HepG2 (cell line): ENCODE measurements at regions not wholly inside any gene's neighbourhood (a gene's known extent, or its start where the extent isn't known, plus 50 kb on each side); places are given as distances from the start of the nearest gene placed in this dataset.

Experiments used
- BHLHE40 ChIP-seq: IDR thresholded peaks from 2 replicates; pipeline ENCODE4 v1.6.1; 2011; ENCODE audit warnings: low read length, improper control_type of control experiment
- BRCA1 ChIP-seq: sonication (generic); formaldehyde crosslinking; IDR thresholded peaks from 2 replicates; pipeline ENCODE4 v1.4.0; 2020; ENCODE audit warnings: missing genetic modification reagents
- KLF13 ChIP-seq: sonication (generic); formaldehyde crosslinking; IDR thresholded peaks from 2 replicates; pipeline ENCODE4 v1.4.0; 2020; ENCODE audit warnings: mild to moderate bottlenecking, missing genetic modification reagents
- POLR2AphosphoS5 ChIP-seq: IDR thresholded peaks from 2 replicates; pipeline ENCODE4 v1.6.1; 2012; ENCODE audit warnings: low read depth, low read length
- SIX4 ChIP-seq: sonication (generic); formaldehyde crosslinking; IDR thresholded peaks from 2 replicates; pipeline ENCODE4 v1.4.0; 2020; ENCODE audit warnings: missing genetic modification reagents
- TBX3 ChIP-seq: fragments of 450-650 bp; IDR thresholded peaks from 2 replicates; pipeline ENCODE4 v1.6.1; 2017; ENCODE audit warnings: antibody characterized with exemption, mild to moderate bottlenecking, inconsistent platforms, borderline replicate concordance
- TCF12 ChIP-seq, 2 experiments: fragments of 450-650 bp in 1 of 2; sonication (generic) in 1 of 2; formaldehyde crosslinking in 1 of 2; IDR thresholded peaks; 2 replicates each; pipeline versions ENCODE4 v1.6.1 to v1.8.0; 2017 to 2022; ENCODE audit warnings: antibody characterized with exemption in 1 of 2, mild to moderate bottlenecking in 1 of 2, missing genetic modification reagents in 1 of 2, moderate library complexity in 1 of 2
- TOE1 ChIP-seq: sonication (generic); formaldehyde crosslinking; IDR thresholded peaks from 2 replicates; pipeline ENCODE4 v1.4.0; 2020; ENCODE audit warnings: mild to moderate bottlenecking, missing genetic modification reagents
- ZNF274 ChIP-seq: sonication (generic); formaldehyde crosslinking; IDR thresholded peaks from 2 replicates; pipeline ENCODE4 v1.5.1; 2020; ENCODE audit warnings: mild to moderate bottlenecking, missing genetic modification reagents
- TF ChIP-seq, protein P1 (sequence below): sonication (generic); formaldehyde crosslinking; IDR thresholded peaks from 2 replicates; pipeline ENCODE4 v1.5.0; 2020; ENCODE audit warnings: mild to moderate bottlenecking, missing genetic modification reagents, moderate library complexity
- TF ChIP-seq, protein P2 (sequence below): sonication (generic); formaldehyde crosslinking; IDR thresholded peaks from 2 replicates; pipeline ENCODE4 v1.8.0; 2022; ENCODE audit warnings: mild to moderate bottlenecking, missing genetic modification reagents
- TF ChIP-seq, protein P3 (sequence below), 2 experiments: IDR thresholded peaks; 2 replicates each; pipeline ENCODE4 v1.6.1; 2011 to 2012; ENCODE audit warnings: low read length in 2 of 2, borderline replicate concordance in 1 of 2, low read depth in 1 of 2, mild to moderate bottlenecking in 1 of 2, moderate library complexity in 1 of 2
- TF ChIP-seq, protein P4 (sequence below): IDR thresholded peaks from 2 replicates; pipeline ENCODE4 v1.6.1; 2012; ENCODE audit warnings: inconsistent platforms

DNA sequence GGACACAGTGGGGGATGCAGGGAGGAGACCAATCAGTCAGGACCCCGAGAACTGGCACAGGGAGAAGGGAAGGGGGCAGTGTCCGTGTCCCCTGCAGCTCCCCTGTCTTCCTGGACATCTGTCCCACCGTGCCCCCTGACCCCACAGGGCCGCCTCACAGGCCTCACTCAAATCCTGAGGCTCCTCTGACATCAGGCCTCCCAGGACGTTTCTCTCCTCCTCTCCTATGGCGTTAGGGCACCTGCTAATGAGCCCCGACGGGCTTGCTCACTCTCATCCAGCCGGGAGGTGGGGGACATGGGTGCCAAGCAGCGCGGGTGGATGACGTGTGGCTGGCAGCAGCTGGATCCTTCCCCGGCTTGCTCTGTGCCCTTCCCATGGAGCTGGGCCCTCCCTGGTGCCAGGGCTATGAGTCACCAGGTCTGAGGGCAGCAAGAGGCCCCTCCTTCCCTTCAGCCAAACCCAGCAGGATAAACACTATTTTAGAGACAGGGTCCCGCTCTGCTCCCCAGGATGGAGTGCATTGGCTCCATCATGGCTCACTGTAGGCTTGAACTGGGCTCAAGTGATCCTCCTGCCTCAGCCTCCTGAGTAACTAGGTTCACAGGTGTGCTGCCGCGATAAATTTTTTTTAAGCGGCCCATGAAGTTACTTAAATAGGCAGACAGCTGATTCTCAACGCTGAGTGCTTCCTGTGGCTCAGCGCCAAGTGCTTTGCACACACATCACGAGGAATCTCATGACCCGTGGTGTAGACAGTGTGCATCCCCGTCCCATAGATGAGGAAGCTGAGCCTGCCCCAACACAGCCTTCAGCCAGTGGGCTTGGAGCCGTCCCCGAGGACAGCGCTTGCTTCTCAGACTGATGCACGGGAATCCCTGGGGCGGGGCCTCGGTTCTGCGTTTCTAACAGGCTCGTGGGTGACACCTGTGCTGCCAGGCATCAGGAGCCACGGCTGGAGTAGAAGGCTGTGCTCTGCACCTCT lies 64.5 kb upstream of the HDAC4 start:
- TF ChIP-seq BRCA1 (CRISPR knock-in tag) (no peak), ZNF274 (CRISPR knock-in tag) (no peak), POLR2AphosphoS5 (no peak), BHLHE40 (no peak), TCF12 (IDR thresholded peaks at IDR 0.05) (no peak), TCF12 (CRISPR knock-in tag; IDR thresholded peaks at IDR 0.05) (no peak), TBX3 (no peak), TOE1 (no peak), SIX4 (CRISPR knock-in tag) (no peak), KLF13 (no peak)
- TF ChIP-seq, protein P1, sequence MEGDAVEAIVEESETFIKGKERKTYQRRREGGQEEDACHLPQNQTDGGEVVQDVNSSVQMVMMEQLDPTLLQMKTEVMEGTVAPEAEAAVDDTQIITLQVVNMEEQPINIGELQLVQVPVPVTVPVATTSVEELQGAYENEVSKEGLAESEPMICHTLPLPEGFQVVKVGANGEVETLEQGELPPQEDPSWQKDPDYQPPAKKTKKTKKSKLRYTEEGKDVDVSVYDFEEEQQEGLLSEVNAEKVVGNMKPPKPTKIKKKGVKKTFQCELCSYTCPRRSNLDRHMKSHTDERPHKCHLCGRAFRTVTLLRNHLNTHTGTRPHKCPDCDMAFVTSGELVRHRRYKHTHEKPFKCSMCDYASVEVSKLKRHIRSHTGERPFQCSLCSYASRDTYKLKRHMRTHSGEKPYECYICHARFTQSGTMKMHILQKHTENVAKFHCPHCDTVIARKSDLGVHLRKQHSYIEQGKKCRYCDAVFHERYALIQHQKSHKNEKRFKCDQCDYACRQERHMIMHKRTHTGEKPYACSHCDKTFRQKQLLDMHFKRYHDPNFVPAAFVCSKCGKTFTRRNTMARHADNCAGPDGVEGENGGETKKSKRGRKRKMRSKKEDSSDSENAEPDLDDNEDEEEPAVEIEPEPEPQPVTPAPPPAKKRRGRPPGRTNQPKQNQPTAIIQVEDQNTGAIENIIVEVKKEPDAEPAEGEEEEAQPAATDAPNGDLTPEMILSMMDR (CRISPR knock-in tag), result no peak
- TF ChIP-seq, protein P2, sequence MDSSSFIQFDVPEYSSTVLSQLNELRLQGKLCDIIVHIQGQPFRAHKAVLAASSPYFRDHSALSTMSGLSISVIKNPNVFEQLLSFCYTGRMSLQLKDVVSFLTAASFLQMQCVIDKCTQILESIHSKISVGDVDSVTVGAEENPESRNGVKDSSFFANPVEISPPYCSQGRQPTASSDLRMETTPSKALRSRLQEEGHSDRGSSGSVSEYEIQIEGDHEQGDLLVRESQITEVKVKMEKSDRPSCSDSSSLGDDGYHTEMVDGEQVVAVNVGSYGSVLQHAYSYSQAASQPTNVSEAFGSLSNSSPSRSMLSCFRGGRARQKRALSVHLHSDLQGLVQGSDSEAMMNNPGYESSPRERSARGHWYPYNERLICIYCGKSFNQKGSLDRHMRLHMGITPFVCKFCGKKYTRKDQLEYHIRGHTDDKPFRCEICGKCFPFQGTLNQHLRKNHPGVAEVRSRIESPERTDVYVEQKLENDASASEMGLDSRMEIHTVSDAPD, result no peak
- TF ChIP-seq, protein P3, sequence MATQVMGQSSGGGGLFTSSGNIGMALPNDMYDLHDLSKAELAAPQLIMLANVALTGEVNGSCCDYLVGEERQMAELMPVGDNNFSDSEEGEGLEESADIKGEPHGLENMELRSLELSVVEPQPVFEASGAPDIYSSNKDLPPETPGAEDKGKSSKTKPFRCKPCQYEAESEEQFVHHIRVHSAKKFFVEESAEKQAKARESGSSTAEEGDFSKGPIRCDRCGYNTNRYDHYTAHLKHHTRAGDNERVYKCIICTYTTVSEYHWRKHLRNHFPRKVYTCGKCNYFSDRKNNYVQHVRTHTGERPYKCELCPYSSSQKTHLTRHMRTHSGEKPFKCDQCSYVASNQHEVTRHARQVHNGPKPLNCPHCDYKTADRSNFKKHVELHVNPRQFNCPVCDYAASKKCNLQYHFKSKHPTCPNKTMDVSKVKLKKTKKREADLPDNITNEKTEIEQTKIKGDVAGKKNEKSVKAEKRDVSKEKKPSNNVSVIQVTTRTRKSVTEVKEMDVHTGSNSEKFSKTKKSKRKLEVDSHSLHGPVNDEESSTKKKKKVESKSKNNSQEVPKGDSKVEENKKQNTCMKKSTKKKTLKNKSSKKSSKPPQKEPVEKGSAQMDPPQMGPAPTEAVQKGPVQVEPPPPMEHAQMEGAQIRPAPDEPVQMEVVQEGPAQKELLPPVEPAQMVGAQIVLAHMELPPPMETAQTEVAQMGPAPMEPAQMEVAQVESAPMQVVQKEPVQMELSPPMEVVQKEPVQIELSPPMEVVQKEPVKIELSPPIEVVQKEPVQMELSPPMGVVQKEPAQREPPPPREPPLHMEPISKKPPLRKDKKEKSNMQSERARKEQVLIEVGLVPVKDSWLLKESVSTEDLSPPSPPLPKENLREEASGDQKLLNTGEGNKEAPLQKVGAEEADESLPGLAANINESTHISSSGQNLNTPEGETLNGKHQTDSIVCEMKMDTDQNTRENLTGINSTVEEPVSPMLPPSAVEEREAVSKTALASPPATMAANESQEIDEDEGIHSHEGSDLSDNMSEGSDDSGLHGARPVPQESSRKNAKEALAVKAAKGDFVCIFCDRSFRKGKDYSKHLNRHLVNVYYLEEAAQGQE (IDR thresholded peaks at IDR 0.05; ENCODE audit: borderline replicate concordance in 1 of 2, low read depth in 1 of 2, low read length in 2 of 2), result no peak
- TF ChIP-seq, protein P4, sequence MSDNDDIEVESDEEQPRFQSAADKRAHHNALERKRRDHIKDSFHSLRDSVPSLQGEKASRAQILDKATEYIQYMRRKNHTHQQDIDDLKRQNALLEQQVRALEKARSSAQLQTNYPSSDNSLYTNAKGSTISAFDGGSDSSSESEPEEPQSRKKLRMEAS, result no peak
